C4-2B (cell line): ENCODE measurements at regions not wholly inside any gene's neighbourhood (a gene's known extent, or its start where the extent isn't known, plus 50 kb on each side); places are given as distances from the start of the nearest gene placed in this dataset.

ENCODE experiments used
- CTCF ChIP-seq: fragments of 450-650 bp; conservative IDR thresholded peaks from 2 replicates; pipeline ENCODE4 v1.5.1; 2017; ENCODE audit warnings: mild to moderate bottlenecking
- ZFX ChIP-seq: fragments of 450-650 bp; IDR thresholded peaks from 2 replicates; pipeline ENCODE4 v1.6.1; 2017

- no peak for TF ChIP-seq CTCF
- no peak for TF ChIP-seq ZFX
Measured at GRCh38 chrX:10944136-10944885, 166.8 kb upstream of the HCCS start.
